Sigmoid colon (tissue), 6 donors: ENCODE measurements at regions not wholly inside any gene's neighbourhood (a gene's known extent, or its start where the extent isn't known, plus 50 kb on each side); places are given as distances from the start of the nearest gene placed in this dataset.

Experiments
- DNase-seq: peaks from one replicate; pipeline ENCODE4 v3.0.0-alpha.2; 2019
- H3K27ac ChIP-seq, 4 donors: fragments of 200-600 bp; sonication (generic); one replicate each; pipeline ENCODE4 v1.5.1; 2016 to 2019; ENCODE audit warnings: mild to moderate bottlenecking in 1 of 4
- H3K27me3 ChIP-seq, 3 donors: fragments of 200-600 bp; sonication (generic); one replicate each; pipeline ENCODE4 v1.5.1; 2019; ENCODE audit warnings: mild to moderate bottlenecking in 1 of 3
- H3K36me3 ChIP-seq, 4 donors: fragments of 200-600 bp; sonication (generic); one replicate each; pipeline ENCODE4 v1.5.1; 2016 to 2019
- H3K4me1 ChIP-seq, 4 donors: fragments of 200-600 bp; sonication (generic); one replicate each; pipeline ENCODE4 v1.5.1; 2017 to 2019
- H3K4me3 ChIP-seq, 4 donors: fragments of 200-600 bp; sonication (generic); one replicate each; pipeline ENCODE4 v1.5.1; 2017 to 2019; ENCODE audit warnings: mild to moderate bottlenecking in 2 of 4, moderate library complexity in 1 of 4
- H3K9me3 ChIP-seq, 4 donors: fragments of 200-600 bp in 3 of 4; sonication (generic) in 3 of 4; one replicate each; pipeline versions ENCODE4 v1.5.1 to v1.6.1; 2013 to 2019
- CTCF ChIP-seq, 4 experiments: fragments of 450-650 bp in 3 of 4; fragments of 200-600 bp in 1 of 4; IDR thresholded peaks; one replicate each; pipeline ENCODE4 v1.5.1; 2016 to 2019; ENCODE audit warnings: antibody characterized with exemption in 4 of 4, mild to moderate bottlenecking in 3 of 4, moderate library complexity in 2 of 4
- EP300 ChIP-seq, 4 donors: sonication (generic); formaldehyde crosslinking; IDR thresholded peaks; one replicate each; pipeline ENCODE4 v1.6.1; 2017; ENCODE audit warnings: antibody characterized with exemption in 4 of 4
- POLR2A ChIP-seq, 2 donors: fragments of 450-650 bp; IDR thresholded peaks; one replicate each; pipeline ENCODE4 v1.6.1; 2016; ENCODE audit warnings: antibody characterized with exemption in 2 of 2, mild to moderate bottlenecking in 2 of 2, moderate library complexity in 2 of 2
- POLR2AphosphoS5 ChIP-seq, 4 donors: sonication (generic); formaldehyde crosslinking; IDR thresholded peaks; one replicate each; pipeline ENCODE4 v1.6.1; 2017; ENCODE audit warnings: antibody characterized with exemption in 4 of 4
- WGBS, 2 donors: extraction: QIAGEN DNeasy Blood & Tissue Kit; methylation state at CpG; one replicate each; pipeline ENCODE4 v1.1.7; 2013; 5-methylcytosine and 5-hydroxymethylcytosine counted together
- intact Hi-C: fragments of 100-400 bp; cut with DNase I; formaldehyde crosslinking; loops from one replicate; pipeline ENCODE4 v1.15.1; 2023
- donor health status: healthy with polysubstance abuse.
- donor health status: healthy.

- 69 to 79% methylated on average over 1 of the region's 1 CpG for WGBS, 2 donors
- Histone ChIP-seq H3K27me3 (no peaks in the 10 kb centered on the region), H3K27ac (no peak overlapping the region), H3K36me3 (no peaks in the 10 kb centered on the region), H3K9me3 (no peaks in the 10 kb centered on the region), H3K4me1 (no peaks in the 10 kb centered on the region), H3K4me3 (no peak overlapping the region)
- intact Hi-C loops: no loop called here
- TF ChIP-seq EP300 (IDR thresholded peaks at IDR 0.05) (no peak), CTCF (IDR thresholded peaks at IDR 0.05) (no peak), POLR2A (IDR thresholded peaks at IDR 0.05) (no peak), POLR2AphosphoS5 (IDR thresholded peaks at IDR 0.05) (no peak)
- DNase-seq: no peak
Measured at GRCh38 chr2:13197248-13197647, 480.5 kb downstream of the TRIB2 start.

GRCh38 chr2:13201924-13202323, 485.2 kb downstream of the TRIB2 start:
- H3K4me1 ChIP-seq: no peaks in the 10 kb centered on the region
- H3K4me3 ChIP-seq: no peak overlapping the region
- intact Hi-C loops: no loop called here
- no peaks in the 10 kb centered on the region for H3K36me3 ChIP-seq
- WGBS, 2 donors: 62 to 82% methylated on average over 2 of the region's 2 CpGs
- no peak for DNase-seq
- no peak for TF ChIP-seq POLR2A (IDR thresholded peaks at IDR 0.05)
- TF ChIP-seq CTCF (IDR thresholded peaks at IDR 0.05): no peak
- no peak for TF ChIP-seq EP300 (IDR thresholded peaks at IDR 0.05)
- no peak for TF ChIP-seq POLR2AphosphoS5 (IDR thresholded peaks at IDR 0.05)
- H3K9me3 ChIP-seq: peaks cover 0 to 3% (median 0%) of the 10 kb centered on the region in 4 donors
- no peaks in the 10 kb centered on the region for H3K27me3 ChIP-seq
- H3K27ac ChIP-seq: no peak overlapping the region

GRCh38 chr2:13212115-13212514, 495.4 kb downstream of the TRIB2 start:
- Histone ChIP-seq H3K9me3 (peaks cover 0 to 2% (median 0%) of the 10 kb centered on the region in 4 donors), H3K4me3 (no peak overlapping the region), H3K27ac (no peak overlapping the region), H3K4me1 (no peaks in the 10 kb centered on the region), H3K27me3 (no peaks in the 10 kb centered on the region), H3K36me3 (no peaks in the 10 kb centered on the region)
- TF ChIP-seq POLR2AphosphoS5 (IDR thresholded peaks at IDR 0.05) (no peak), CTCF (IDR thresholded peaks at IDR 0.05) (no peak), POLR2A (IDR thresholded peaks at IDR 0.05) (no peak), EP300 (IDR thresholded peaks at IDR 0.05) (no peak)
- intact Hi-C loops: no loop called here
- no peak for DNase-seq

- DNase-seq: no peak
Measured at GRCh38 chr2:13218205-13218604, 501.5 kb downstream of the TRIB2 start.

More at GRCh38 chr2:13218205-13218604, 501.5 kb downstream of the TRIB2 start:
- H3K36me3 ChIP-seq: no peaks in the 10 kb centered on the region
- H3K9me3 ChIP-seq: no peaks in the 10 kb centered on the region
- H3K27me3 ChIP-seq: no peaks in the 10 kb centered on the region
- H3K4me1 ChIP-seq: no peaks in the 10 kb centered on the region
- intact Hi-C loops: no loop called here
- H3K4me3 ChIP-seq: no peak overlapping the region
- no peak for TF ChIP-seq CTCF (IDR thresholded peaks at IDR 0.05)
- no peak for TF ChIP-seq EP300 (IDR thresholded peaks at IDR 0.05)
- no peak for TF ChIP-seq POLR2AphosphoS5 (IDR thresholded peaks at IDR 0.05)
- no peak for TF ChIP-seq POLR2A (IDR thresholded peaks at IDR 0.05)
- no peak overlapping the region for H3K27ac ChIP-seq
